IPS-15b (cell line): ENCODE measurements at regions not wholly inside any gene's neighbourhood (a gene's known extent, or its start where the extent isn't known, plus 50 kb on each side); places are given as distances from the start of the nearest gene placed in this dataset.

Source experiments
- H3K27me3 ChIP-seq: one replicate; pipeline ENCODE4 v1.6.1; 2013; ENCODE audit warnings: low read length; ENCODE audit not compliant: control insufficient read depth, insufficient read depth
- H3K36me3 ChIP-seq: one replicate; pipeline ENCODE4 v1.6.1; 2013; ENCODE audit warnings: low read length; ENCODE audit not compliant: control insufficient read depth, insufficient read depth
- H3K4me1 ChIP-seq: one replicate; pipeline ENCODE4 v1.6.1; 2013; ENCODE audit warnings: mild to moderate bottlenecking, low read length; ENCODE audit not compliant: control insufficient read depth, insufficient read depth
- H3K4me3 ChIP-seq: one replicate; pipeline ENCODE4 v1.5.1; 2013; ENCODE audit warnings: low read depth, low read length
- H3K9ac ChIP-seq: one replicate; pipeline ENCODE4 v1.6.1; 2013; ENCODE audit warnings: low read depth, mild to moderate bottlenecking, low read length
- H3K9me3 ChIP-seq: one replicate; pipeline ENCODE4 v1.6.1; 2013; ENCODE audit warnings: mild to moderate bottlenecking, low read length; ENCODE audit not compliant: control insufficient read depth, insufficient read depth

DNA sequence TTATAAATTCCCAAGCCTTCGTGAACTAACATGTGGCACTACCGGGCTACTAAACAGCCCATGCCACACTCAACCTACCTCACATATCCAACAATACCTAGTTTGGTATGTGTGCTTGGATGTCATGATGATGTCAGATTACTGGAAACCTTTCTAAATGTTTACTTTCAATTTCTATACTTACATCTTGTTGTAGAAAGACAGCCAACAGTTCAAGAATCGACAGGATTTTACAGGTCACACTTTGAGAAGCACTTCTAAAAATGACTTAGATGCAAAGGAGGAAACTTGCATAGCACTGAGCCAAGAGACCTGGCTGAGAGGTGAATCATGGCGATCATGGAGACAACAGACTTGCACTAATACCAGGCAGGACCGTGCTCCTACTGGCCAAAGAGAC is 209.9 kb downstream of the COL4A1 start:
- Histone ChIP-seq H3K9me3 (no peaks in the 10 kb centered on the region), H3K4me1 (peaks cover 4% of the 10 kb centered on the region), H3K4me3 (no peak overlapping the region), H3K36me3 (no peaks in the 10 kb centered on the region), H3K9ac (no peak overlapping the region), H3K27me3 (no peaks in the 10 kb centered on the region)

DNA sequence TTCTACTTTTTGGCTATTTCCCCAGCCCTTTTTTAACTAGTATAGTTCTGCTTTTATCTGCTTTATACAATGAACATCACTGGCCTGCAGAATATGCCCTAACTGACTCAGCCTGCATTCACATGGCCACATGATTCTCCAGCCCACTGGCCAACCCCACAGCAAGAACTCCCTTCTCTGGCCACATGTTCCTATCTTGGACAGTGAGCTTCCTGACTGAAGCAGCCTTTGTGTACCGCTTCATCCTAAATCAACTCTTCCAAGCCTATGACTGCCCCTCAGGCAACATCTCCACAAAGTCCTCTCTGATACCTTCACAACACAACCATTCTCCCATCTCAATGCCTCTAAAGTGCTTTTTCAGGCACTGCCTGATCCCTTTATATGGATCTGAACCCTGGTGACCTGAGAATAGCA is 214.1 kb downstream of the COL4A1 start:
- Histone ChIP-seq H3K4me3 (no peak overlapping the region), H3K9ac (no peak overlapping the region), H3K36me3 (no peaks in the 10 kb centered on the region), H3K9me3 (no peaks in the 10 kb centered on the region), H3K4me1 (peaks cover 4% of the 10 kb centered on the region), H3K27me3 (no peaks in the 10 kb centered on the region)

DNA sequence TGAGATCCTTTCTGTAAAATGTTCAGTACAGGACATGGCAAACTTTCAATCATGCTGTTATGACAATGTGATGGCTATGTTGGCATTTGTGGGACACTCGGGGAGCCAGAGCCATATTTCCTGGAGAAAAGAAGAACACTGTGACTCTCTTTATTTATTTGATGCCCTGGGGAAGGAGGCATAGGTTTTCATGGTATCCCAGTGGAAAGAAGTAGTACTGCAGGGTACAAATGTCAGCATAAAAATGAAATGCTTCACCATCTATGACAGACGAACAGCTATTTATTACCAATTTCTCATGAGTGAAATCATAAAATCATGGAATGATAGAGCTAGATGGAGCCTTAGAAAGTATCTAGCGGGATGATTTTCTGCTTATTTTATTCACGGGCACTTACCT is 217.1 kb downstream of the COL4A1 start:
- Histone ChIP-seq H3K9ac (no peak overlapping the region), H3K4me3 (no peak overlapping the region), H3K36me3 (no peaks in the 10 kb centered on the region), H3K9me3 (no peaks in the 10 kb centered on the region), H3K4me1 (peaks cover 2% of the 10 kb centered on the region), H3K27me3 (no peaks in the 10 kb centered on the region)

GRCh38 chr13:110089100-110089499 is 217.9 kb downstream of the COL4A1 start:
- Histone ChIP-seq H3K9me3 (no peaks in the 10 kb centered on the region), H3K36me3 (no peaks in the 10 kb centered on the region), H3K4me3 (no peak overlapping the region), H3K9ac (no peak overlapping the region), H3K4me1 (no peaks in the 10 kb centered on the region), H3K27me3 (no peaks in the 10 kb centered on the region)

DNA sequence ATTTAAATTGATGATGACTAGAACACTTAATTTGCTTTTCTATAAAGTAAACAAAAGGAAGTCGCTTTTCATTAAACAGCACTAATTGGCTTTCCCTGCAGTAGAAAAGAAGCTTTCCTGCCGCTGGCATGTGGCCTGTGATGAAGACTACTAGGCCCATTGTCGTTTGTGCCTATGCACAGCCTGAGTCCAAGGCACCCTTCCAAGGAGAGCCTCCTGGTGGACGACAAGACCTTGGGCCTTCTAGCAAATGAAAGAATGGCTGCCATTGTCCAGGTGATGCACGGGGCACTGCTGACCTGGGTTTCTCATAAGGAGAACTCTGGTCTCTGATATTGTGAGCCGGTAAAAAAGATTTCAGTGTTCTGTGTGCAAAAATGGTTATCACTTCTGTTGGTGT is 233.0 kb downstream of the COL4A1 start:
- Histone ChIP-seq H3K9ac (no peak overlapping the region), H3K27me3 (no peaks in the 10 kb centered on the region), H3K9me3 (no peaks in the 10 kb centered on the region), H3K4me1 (no peaks in the 10 kb centered on the region), H3K4me3 (no peak overlapping the region), H3K36me3 (no peaks in the 10 kb centered on the region)

DNA sequence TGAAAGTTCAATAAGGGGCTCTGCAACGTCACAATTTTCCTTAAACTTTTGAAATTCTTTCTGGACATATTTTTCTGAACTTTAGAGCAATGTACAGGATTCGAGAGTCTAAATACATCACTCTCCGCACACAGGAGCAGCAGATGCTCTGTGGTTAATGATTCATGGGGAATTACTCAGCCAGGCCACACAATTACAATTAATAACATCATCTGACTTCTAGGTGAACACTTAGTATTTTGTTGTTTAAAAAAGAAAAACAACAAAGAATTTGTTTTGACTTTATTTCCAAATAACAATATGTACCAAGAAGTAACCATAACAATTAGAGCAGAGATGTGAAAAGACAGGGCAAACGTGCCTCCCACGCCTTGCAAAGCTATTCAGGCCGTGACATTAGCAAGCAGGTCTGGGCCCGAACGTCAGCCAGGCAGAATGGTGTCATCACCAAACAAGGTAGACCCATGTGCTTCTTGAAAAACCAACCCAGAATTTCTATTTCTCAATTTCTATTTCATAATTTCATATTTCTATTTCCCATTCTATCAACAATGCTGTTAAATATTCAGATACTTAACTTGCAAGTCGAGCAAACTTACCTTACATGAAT is 236.3 kb downstream of the COL4A1 start:
- Histone ChIP-seq H3K9ac (no peak overlapping the region), H3K4me3 (no peak overlapping the region), H3K27me3 (no peaks in the 10 kb centered on the region), H3K4me1 (no peaks in the 10 kb centered on the region), H3K36me3 (no peaks in the 10 kb centered on the region), H3K9me3 (no peaks in the 10 kb centered on the region)

- Histone ChIP-seq H3K27me3 (no peaks in the 10 kb centered on the region), H3K4me1 (no peaks in the 10 kb centered on the region), H3K36me3 (no peaks in the 10 kb centered on the region)
Measured at GRCh38 chr13:110070046-110070445, 236.9 kb downstream of the COL4A1 start.

GRCh38 chr13:110068176-110068473 is 238.8 kb downstream of the COL4A1 start:
- H3K4me3 ChIP-seq: no peak overlapping the region
- H3K9ac ChIP-seq: no peak overlapping the region
- no peaks in the 10 kb centered on the region for H3K27me3 ChIP-seq
- no peaks in the 10 kb centered on the region for H3K4me1 ChIP-seq
- no peaks in the 10 kb centered on the region for H3K9me3 ChIP-seq
- no peaks in the 10 kb centered on the region for H3K36me3 ChIP-seq

More at GRCh38 chr13:110070046-110070445, 236.9 kb downstream of the COL4A1 start:
- no peak overlapping the region for H3K4me3 ChIP-seq
- H3K9me3 ChIP-seq: no peaks in the 10 kb centered on the region
- H3K9ac ChIP-seq: no peak overlapping the region

DNA sequence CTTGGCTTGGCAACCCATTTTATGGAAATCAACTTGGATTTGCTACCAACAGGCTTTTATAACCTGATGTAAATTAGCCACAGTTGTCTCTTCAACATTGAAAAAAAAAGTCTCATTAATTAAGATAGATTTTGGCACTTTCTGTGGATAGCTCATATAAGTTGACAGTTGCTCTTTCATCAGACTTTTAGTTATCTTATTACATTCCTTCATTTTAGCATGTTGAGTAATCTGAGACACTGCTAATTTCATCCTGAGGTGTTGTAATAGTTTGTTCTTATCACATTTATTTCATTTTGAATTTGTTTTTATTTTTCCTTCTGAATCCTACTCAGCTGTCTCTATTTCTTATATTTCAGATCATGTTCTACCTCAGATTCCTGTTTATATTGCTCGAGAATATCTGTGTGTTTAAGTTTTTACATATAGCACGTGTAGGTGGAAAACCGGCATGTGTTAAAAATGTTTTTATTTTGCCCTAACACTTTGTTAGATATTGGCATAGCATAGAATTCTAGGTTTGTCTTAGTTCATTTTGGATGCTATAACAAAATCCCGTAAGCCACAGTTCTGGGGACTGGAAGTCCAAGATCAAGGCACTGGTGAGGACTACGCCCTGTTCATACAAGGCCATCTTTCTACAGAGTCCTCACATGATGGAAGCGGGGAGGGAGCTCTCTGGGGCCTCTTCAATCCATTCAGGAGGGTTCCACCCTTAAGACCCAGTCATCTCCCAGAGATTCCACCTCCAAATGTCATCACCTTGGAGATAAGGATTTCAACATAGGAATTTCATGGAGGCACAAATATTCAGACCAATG is 239.4 kb downstream of the COL4A1 start:
- H3K4me3 ChIP-seq: no peak overlapping the region
- H3K4me1 ChIP-seq: no peaks in the 10 kb centered on the region
- H3K36me3 ChIP-seq: no peaks in the 10 kb centered on the region
- no peak overlapping the region for H3K9ac ChIP-seq
- no peaks in the 10 kb centered on the region for H3K27me3 ChIP-seq
- H3K9me3 ChIP-seq: no peaks in the 10 kb centered on the region

DNA sequence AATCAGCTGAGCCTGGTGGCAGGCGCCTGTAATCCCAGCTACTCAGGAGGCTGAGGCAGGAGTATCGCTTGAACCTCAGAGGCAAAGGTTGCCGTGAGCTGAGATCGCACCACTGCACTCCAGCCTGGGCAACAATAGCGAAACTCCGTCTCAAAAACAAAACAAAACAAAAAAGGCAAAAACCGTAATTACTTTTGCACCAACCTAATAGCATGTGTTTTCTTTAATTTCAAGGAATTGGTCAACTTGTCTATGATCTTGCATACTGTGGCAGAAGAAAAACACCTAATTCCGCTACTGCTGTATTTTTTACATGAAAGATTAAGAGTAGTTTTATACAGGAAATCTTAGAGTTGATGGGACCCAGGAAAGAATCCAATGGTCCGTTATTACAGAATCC is 241.2 kb downstream of the COL4A1 start:
- H3K4me3 ChIP-seq: no peak overlapping the region
- H3K9ac ChIP-seq: no peak overlapping the region
- no peaks in the 10 kb centered on the region for H3K36me3 ChIP-seq
- H3K4me1 ChIP-seq: no peaks in the 10 kb centered on the region
- no peaks in the 10 kb centered on the region for H3K9me3 ChIP-seq
- H3K27me3 ChIP-seq: no peaks in the 10 kb centered on the region

GRCh38 chr13:110063490-110064421 is 243.2 kb downstream of the COL4A1 start:
- Histone ChIP-seq H3K9me3 (no peaks in the 10 kb centered on the region), H3K27me3 (no peaks in the 10 kb centered on the region), H3K36me3 (no peaks in the 10 kb centered on the region), H3K4me3 (no peak overlapping the region), H3K4me1 (no peaks in the 10 kb centered on the region), H3K9ac (no peak overlapping the region)
